Left renal cortex interstitium (tissue), 4 donors: ENCODE measurements at regions not wholly inside any gene's neighbourhood (a gene's known extent, or its start where the extent isn't known, plus 50 kb on each side); places are given as distances from the start of the nearest gene placed in this dataset.
"Not testable (repeated sequence)": the region's sequence is repeated elsewhere in the genome, so short reads cannot be mapped to it uniquely, and the experiment has no call there.

Source experiments
- DNase-seq, 4 donors: peaks; one replicate each; pipeline ENCODE4 v3.0.0-alpha.2; 2013; ENCODE audit warnings: low read depth in 4 of 4, low spot score in 2 of 4, missing footprints in 1 of 4

DNA sequence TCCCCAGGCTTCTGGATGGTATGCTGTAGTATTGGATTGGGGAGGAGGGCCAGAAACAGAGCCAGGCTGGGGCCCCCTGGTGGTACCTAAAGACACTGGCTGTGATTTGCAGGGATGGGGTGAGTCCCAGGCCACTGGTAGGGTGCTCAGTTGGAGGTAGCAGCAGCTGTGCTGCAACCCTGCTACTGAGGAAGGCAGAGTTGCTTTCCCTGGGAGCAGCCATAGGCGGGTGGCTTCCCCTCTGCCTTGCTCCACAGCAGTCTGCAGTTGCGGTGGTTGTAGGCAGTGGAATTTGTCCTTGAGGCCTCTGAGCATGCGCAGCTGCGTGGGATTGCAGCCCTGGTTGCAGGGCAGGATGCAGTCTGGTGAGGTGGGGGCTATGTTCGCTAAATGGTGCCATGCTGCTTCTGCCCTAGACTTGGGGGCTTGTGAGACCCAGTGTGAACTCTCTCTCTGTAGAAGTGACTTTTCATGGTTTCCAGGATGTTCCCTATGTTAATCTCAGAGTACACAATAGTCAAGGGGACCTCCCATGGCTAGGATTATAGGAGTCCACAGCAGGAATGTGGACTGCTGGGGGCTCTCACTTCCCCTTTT lies 443.5 kb downstream of the XIRP2 start:
- DNase-seq, result no peak

DNA sequence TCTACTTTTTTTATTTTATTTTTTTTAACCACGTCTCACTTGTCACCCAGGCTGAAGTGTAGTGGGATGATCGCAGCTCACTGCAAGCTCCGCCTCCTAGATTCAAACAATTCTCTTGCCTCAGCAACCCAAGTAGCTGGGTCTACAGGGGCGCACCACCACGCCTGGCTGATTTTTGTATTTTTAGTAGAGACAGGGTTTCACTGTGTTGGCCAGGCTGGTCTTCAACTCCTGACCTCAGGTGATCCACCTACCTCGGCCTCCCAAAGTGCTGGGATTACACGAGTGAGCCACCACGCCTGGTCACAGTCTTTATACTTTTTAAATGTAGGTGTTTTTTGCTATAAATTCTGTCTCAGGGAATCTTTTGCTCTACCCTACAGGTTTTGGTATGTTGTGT lies 440.5 kb downstream of the XIRP2 start:
- not testable (repeated sequence) for DNase-seq

- no peak for DNase-seq
Observed at GRCh38 chr2:167322795-167323194, 434.5 kb downstream of the XIRP2 start.

GRCh38 chr2:167318581-167318980 lies 430.3 kb downstream of the XIRP2 start:
- DNase-seq, result no peak

DNA sequence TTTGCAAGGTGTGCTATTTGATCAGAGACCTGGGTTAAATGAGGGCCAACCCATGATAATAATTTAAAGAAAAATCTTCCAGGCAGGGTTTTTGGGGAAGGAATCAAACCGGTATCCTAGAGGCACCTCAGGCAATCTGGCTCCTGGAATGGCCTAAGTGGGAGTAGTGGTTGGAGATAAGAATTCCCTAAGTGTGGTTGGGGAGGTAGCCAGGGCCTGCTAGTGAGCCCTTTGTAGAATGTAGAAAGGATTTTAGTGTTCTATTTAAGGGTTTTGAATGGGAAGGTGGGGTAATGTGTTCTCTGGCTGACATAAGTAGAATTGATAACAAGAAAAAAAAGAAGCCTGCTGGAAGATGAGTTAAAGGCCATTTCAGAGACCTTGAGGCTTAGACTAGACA lies 422.2 kb downstream of the XIRP2 start:
- DNase-seq, result no peak
